ENCODE measurements at regions not wholly inside any gene's neighbourhood (a gene's known extent, or its start where the extent isn't known, plus 50 kb on each side); places are given as distances from the start of the nearest gene placed in this dataset.

DNA sequence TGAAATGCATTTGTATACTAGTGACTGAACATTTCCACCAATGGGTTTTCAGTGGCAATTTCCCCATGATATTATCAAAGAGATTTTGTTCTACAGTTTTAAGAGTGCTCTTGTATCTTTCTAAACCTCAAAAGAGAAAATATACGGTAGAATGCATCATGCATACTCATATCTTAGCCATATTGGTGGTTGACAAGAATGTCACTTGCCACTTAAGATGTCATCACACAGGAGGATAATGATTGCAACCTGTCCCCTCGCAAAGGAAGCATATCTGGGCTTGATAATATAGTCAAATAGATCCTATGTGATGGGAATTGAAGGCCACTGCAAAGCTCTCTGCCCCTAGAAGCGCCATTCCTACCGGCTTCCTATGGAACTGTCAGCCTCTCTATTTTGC is 79.3 kb upstream of the ARMC3 start:
- TF ChIP-seq, protein P1, sequence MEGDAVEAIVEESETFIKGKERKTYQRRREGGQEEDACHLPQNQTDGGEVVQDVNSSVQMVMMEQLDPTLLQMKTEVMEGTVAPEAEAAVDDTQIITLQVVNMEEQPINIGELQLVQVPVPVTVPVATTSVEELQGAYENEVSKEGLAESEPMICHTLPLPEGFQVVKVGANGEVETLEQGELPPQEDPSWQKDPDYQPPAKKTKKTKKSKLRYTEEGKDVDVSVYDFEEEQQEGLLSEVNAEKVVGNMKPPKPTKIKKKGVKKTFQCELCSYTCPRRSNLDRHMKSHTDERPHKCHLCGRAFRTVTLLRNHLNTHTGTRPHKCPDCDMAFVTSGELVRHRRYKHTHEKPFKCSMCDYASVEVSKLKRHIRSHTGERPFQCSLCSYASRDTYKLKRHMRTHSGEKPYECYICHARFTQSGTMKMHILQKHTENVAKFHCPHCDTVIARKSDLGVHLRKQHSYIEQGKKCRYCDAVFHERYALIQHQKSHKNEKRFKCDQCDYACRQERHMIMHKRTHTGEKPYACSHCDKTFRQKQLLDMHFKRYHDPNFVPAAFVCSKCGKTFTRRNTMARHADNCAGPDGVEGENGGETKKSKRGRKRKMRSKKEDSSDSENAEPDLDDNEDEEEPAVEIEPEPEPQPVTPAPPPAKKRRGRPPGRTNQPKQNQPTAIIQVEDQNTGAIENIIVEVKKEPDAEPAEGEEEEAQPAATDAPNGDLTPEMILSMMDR (IDR thresholded peaks at IDR 0.05) = no peak
- TF ChIP-seq POLR2A (IDR thresholded peaks at IDR 0.05) = no peak

Data from lower leg skin (tissue), 3 donors.